Loucy (cell line): ENCODE measurements at regions not wholly inside any gene's neighbourhood (a gene's known extent, or its start where the extent isn't known, plus 50 kb on each side); places are given as distances from the start of the nearest gene placed in this dataset.

Experiments used
- H2AFZ ChIP-seq: fragments of 200-600 bp; sonication (generic); 2 replicates; pipeline ENCODE4 v1.6.0; 2016; ENCODE audit warnings: antibody characterized with exemption, mild to moderate bottlenecking, low read length, moderate library complexity
- H3F3A ChIP-seq: fragments of 200-600 bp; 2 replicates; pipeline ENCODE4 v1.6.0; 2016; ENCODE audit warnings: antibody characterized with exemption, low read depth, mild to moderate bottlenecking
- H3K27me3 ChIP-seq: fragments of 200-600 bp; sonication (generic); 2 replicates; pipeline ENCODE4 v1.6.1; 2014; ENCODE audit warnings: low read length, mild to moderate bottlenecking; ENCODE audit not compliant: insufficient read depth, poor library complexity, severe bottlenecking
- H3K36me3 ChIP-seq: fragments of 200-600 bp; sonication (generic); 2 replicates; pipeline ENCODE4 v1.6.1; 2016; ENCODE audit warnings: low read length; ENCODE audit not compliant: insufficient read depth
- H3K4me1 ChIP-seq: fragments of 200-600 bp; sonication (generic); 2 replicates; pipeline ENCODE4 v1.5.1; 2014; ENCODE audit warnings: low read length, mild to moderate bottlenecking; ENCODE audit not compliant: insufficient read depth, poor library complexity, severe bottlenecking
- H3K4me2 ChIP-seq: fragments of 200-600 bp; sonication (generic); 2 replicates; pipeline ENCODE4 v1.6.0; 2014; ENCODE audit warnings: antibody characterized with exemption, low read length, low read depth, mild to moderate bottlenecking; ENCODE audit not compliant: poor library complexity, severe bottlenecking
- H3K4me3 ChIP-seq: fragments of 200-600 bp; sonication (generic); 2 replicates; pipeline ENCODE4 v1.5.1; 2014; ENCODE audit warnings: low read length, mild to moderate bottlenecking, mixed read lengths; ENCODE audit not compliant: poor library complexity, severe bottlenecking
- H3K79me2 ChIP-seq: fragments of 200-600 bp; sonication (generic); 2 replicates; pipeline ENCODE4 v1.6.1; 2014; ENCODE audit warnings: low read length; ENCODE audit not compliant: insufficient read depth
- H3K9ac ChIP-seq: fragments of 200-600 bp; sonication (generic); 2 replicates; pipeline ENCODE4 v1.6.0; 2014; ENCODE audit warnings: mild to moderate bottlenecking, low read depth, low read length, moderate library complexity; ENCODE audit not compliant: poor library complexity, severe bottlenecking
- H3K9me2 ChIP-seq: fragments of 200-600 bp; sonication (generic); replicated peaks from 2 replicates; pipeline ENCODE4 v1.6.1; 2016; ENCODE audit warnings: low read depth, low read length, mixed read lengths
- H3K9me3 ChIP-seq: fragments of 200-600 bp; sonication (generic); 2 replicates; pipeline ENCODE4 v1.6.1; 2014; ENCODE audit warnings: mild to moderate bottlenecking, antibody characterized with exemption, low read length, low read depth; ENCODE audit not compliant: insufficient read depth
- H4K20me1 ChIP-seq: fragments of 200-600 bp; sonication (generic); 2 replicates; pipeline ENCODE4 v1.6.0; 2014; ENCODE audit warnings: antibody characterized with exemption, low read length, mild to moderate bottlenecking; ENCODE audit not compliant: insufficient read depth, poor library complexity, severe bottlenecking
- EZH2phosphoT487 ChIP-seq: fragments of 200-600 bp; IDR thresholded peaks from 2 replicates; pipeline ENCODE4 v1.6.1; 2018; ENCODE audit warnings: antibody characterized with exemption, mild to moderate bottlenecking, moderate library complexity, borderline replicate concordance
- TF ChIP-seq, protein P1 (sequence below): fragments of 200-600 bp; sonication (generic); conservative IDR thresholded peaks from 2 replicates; pipeline ENCODE4 v1.5.1; 2014; ENCODE audit warnings: mild to moderate bottlenecking, antibody characterized with exemption, low read length

DNA sequence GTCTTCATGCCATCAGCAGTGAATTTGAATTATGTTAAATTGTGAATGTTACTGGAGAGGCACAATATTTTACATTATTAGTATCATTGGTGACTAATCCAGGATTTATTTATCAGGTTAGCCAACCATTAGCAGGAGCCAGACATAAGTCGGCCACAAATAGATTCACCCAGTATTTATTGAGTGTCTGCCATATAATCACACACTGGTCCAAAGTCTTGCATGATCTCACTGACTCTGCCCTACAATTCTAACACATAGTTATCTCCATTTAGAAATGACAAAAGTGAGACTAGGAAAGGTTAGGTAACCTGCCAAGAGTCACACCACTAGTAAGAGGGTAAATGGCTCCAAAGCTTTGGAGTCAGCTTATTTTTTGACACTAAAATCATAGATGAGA is 179.6 kb downstream of the BLID start:
- H3K9me3 ChIP-seq: no peaks in the 10 kb centered on the region
- H3K36me3 ChIP-seq: no peaks in the 10 kb centered on the region
- no peak overlapping the region for H3K9ac ChIP-seq
- H3K4me1 ChIP-seq: no peaks in the 10 kb centered on the region
- H3K27me3 ChIP-seq: no peaks in the 10 kb centered on the region
- no peak overlapping the region for H3K4me3 ChIP-seq
- H4K20me1 ChIP-seq: no peaks in the 10 kb centered on the region
- TF ChIP-seq, protein P1, sequence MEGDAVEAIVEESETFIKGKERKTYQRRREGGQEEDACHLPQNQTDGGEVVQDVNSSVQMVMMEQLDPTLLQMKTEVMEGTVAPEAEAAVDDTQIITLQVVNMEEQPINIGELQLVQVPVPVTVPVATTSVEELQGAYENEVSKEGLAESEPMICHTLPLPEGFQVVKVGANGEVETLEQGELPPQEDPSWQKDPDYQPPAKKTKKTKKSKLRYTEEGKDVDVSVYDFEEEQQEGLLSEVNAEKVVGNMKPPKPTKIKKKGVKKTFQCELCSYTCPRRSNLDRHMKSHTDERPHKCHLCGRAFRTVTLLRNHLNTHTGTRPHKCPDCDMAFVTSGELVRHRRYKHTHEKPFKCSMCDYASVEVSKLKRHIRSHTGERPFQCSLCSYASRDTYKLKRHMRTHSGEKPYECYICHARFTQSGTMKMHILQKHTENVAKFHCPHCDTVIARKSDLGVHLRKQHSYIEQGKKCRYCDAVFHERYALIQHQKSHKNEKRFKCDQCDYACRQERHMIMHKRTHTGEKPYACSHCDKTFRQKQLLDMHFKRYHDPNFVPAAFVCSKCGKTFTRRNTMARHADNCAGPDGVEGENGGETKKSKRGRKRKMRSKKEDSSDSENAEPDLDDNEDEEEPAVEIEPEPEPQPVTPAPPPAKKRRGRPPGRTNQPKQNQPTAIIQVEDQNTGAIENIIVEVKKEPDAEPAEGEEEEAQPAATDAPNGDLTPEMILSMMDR: no peak
- no peaks in the 10 kb centered on the region for H3K9me2 ChIP-seq
- H3K79me2 ChIP-seq: no peaks in the 10 kb centered on the region
- no peak overlapping the region for H3K4me2 ChIP-seq
- H2AFZ ChIP-seq: no peak overlapping the region
- no peaks in the 10 kb centered on the region for H3F3A ChIP-seq

- H2AFZ ChIP-seq: no peak overlapping the region
Observed at GRCh38 chr11:121933694-121934093, 182.3 kb downstream of the BLID start.

GRCh38 chr11:121933294-121933693 is 182.7 kb downstream of the BLID start:
- no peaks in the 10 kb centered on the region for H3K9me2 ChIP-seq
- no peaks in the 10 kb centered on the region for H3K79me2 ChIP-seq
- H3K9ac ChIP-seq: no peak overlapping the region
- no peak overlapping the region for H3K4me3 ChIP-seq
- no peak overlapping the region for H2AFZ ChIP-seq
- no peaks in the 10 kb centered on the region for H3K27me3 ChIP-seq
- H3K4me1 ChIP-seq: no peaks in the 10 kb centered on the region
- no peaks in the 10 kb centered on the region for H3K36me3 ChIP-seq
- TF ChIP-seq, protein P1: no peak
- TF ChIP-seq EZH2phosphoT487: no peak
- no peaks in the 10 kb centered on the region for H4K20me1 ChIP-seq
- no peak overlapping the region for H3K4me2 ChIP-seq
- H3F3A ChIP-seq: no peaks in the 10 kb centered on the region
- H3K9me3 ChIP-seq: no peaks in the 10 kb centered on the region

More at GRCh38 chr11:121933694-121934093, 182.3 kb downstream of the BLID start:
- H3F3A ChIP-seq: no peaks in the 10 kb centered on the region
- H3K36me3 ChIP-seq: no peaks in the 10 kb centered on the region
- no peaks in the 10 kb centered on the region for H3K9me2 ChIP-seq
- no peaks in the 10 kb centered on the region for H4K20me1 ChIP-seq
- H3K4me3 ChIP-seq: no peak overlapping the region
- no peaks in the 10 kb centered on the region for H3K79me2 ChIP-seq
- no peaks in the 10 kb centered on the region for H3K27me3 ChIP-seq
- H3K9me3 ChIP-seq: no peaks in the 10 kb centered on the region
- H3K9ac ChIP-seq: no peak overlapping the region
- H3K4me2 ChIP-seq: no peak overlapping the region
- TF ChIP-seq, protein P1: no peak
- TF ChIP-seq EZH2phosphoT487: no peak
- no peaks in the 10 kb centered on the region for H3K4me1 ChIP-seq
